ENCODE measurements at regions not wholly inside any gene's neighbourhood (a gene's known extent, or its start where the extent isn't known, plus 50 kb on each side); places are given as distances from the start of the nearest gene placed in this dataset.
"Not testable (repeated sequence)": the region's sequence is repeated elsewhere in the genome, so short reads cannot be mapped to it uniquely, and the experiment has no call there.

GRCh38 chr1:116298213-116298579 is 74.8 kb upstream of the ATP1A1 start:
- not testable (repeated sequence) for TF ChIP-seq CTCF (IDR thresholded peaks at IDR 0.05); GATA2 (CRISPR knock-in tag; IDR thresholded peaks at IDR 0.05); YY1 (IDR thresholded peaks at IDR 0.05; ENCODE audit: low read depth); POLR2AphosphoS5 (IDR thresholded peaks at IDR 0.05; ENCODE audit: low read depth, low read length); EP300 (IDR thresholded peaks at IDR 0.05; ENCODE audit: borderline replicate concordance in 1 of 2, low read depth in 1 of 2, low read length in 1 of 2)

Measured in SK-N-SH (cell line).